ENCODE measurements at regions not wholly inside any gene's neighbourhood (a gene's known extent, or its start where the extent isn't known, plus 50 kb on each side); places are given as distances from the start of the nearest gene placed in this dataset.

- no peaks in the 10 kb centered on the region for H3K27me3 ChIP-seq (ENCODE audit: insufficient read depth, insufficient read length)
- no peaks in the 10 kb centered on the region for H3K36me3 ChIP-seq (ENCODE audit: insufficient read depth, insufficient read length, low read length)
- H3K4me3 ChIP-seq (ENCODE audit: insufficient read length, low read depth): no peak overlapping the region
- DNase-seq (ENCODE audit: low read depth, low spot score): no peak
- no peak overlapping the region for H3K9ac ChIP-seq (ENCODE audit: insufficient read length, low read depth)
- TF ChIP-seq YY1 (IDR thresholded peaks at IDR 0.05; ENCODE audit: insufficient read depth, insufficient read length) (no peak), ZNF274 (IDR thresholded peaks at IDR 0.05; ENCODE audit: low read depth, low read length) (no peak)
- H3K4me1 ChIP-seq (ENCODE audit: insufficient read depth, insufficient read length): peaks cover 3% of the 10 kb centered on the region
- H3K9me3 ChIP-seq (ENCODE audit: insufficient read depth, low read length): no peaks in the 10 kb centered on the region
These were observed 129.2 kb downstream of the BAMBI start for GRCh38 chr10:28806488-28806941.

GRCh38 chr10:28806951-28807759 is 129.8 kb downstream of the BAMBI start:
- H3K9me3 ChIP-seq (ENCODE audit: insufficient read depth, low read length): no peaks in the 10 kb centered on the region
- no peaks in the 10 kb centered on the region for H3K27me3 ChIP-seq (ENCODE audit: insufficient read depth, insufficient read length)
- H3K4me1 ChIP-seq (ENCODE audit: insufficient read depth, insufficient read length): peaks cover 3% of the 10 kb centered on the region
- H3K4me3 ChIP-seq (ENCODE audit: insufficient read length, low read depth): no peak overlapping the region
- H3K36me3 ChIP-seq (ENCODE audit: insufficient read depth, insufficient read length, low read length): no peaks in the 10 kb centered on the region
- H3K9ac ChIP-seq (ENCODE audit: insufficient read length, low read depth): no peak overlapping the region
- TF ChIP-seq SUZ12 (IDR thresholded peaks at IDR 0.05; ENCODE audit: extremely low read depth, insufficient read depth, insufficient read length) (no peak), YY1 (IDR thresholded peaks at IDR 0.05; ENCODE audit: insufficient read depth, insufficient read length) (no peak)
- no peak for DNase-seq (ENCODE audit: low read depth, low spot score)

- H3K9ac ChIP-seq (ENCODE audit: insufficient read length, low read depth): no peak overlapping the region
- H3K4me3 ChIP-seq (ENCODE audit: insufficient read length, low read depth): no peak overlapping the region
- no peak for DNase-seq (ENCODE audit: low read depth, low spot score)
- no peaks in the 10 kb centered on the region for H3K9me3 ChIP-seq (ENCODE audit: insufficient read depth, low read length)
- H3K27me3 ChIP-seq (ENCODE audit: insufficient read depth, insufficient read length): no peaks in the 10 kb centered on the region
- H3K36me3 ChIP-seq (ENCODE audit: insufficient read depth, insufficient read length, low read length): no peaks in the 10 kb centered on the region
- H3K4me1 ChIP-seq (ENCODE audit: insufficient read depth, insufficient read length): peaks cover 3% of the 10 kb centered on the region
- TF ChIP-seq YY1 (IDR thresholded peaks at IDR 0.05; ENCODE audit: insufficient read depth, insufficient read length): no peak
- TF ChIP-seq ZNF274 (IDR thresholded peaks at IDR 0.05; ENCODE audit: low read depth, low read length): no peak
- TF ChIP-seq SUZ12 (IDR thresholded peaks at IDR 0.05; ENCODE audit: extremely low read depth, insufficient read depth, insufficient read length): no peak
These were observed 130.7 kb downstream of the BAMBI start for GRCh38 chr10:28807760-28808613.

- Histone ChIP-seq H3K36me3 (ENCODE audit: insufficient read depth, insufficient read length, low read length) (no peaks in the 10 kb centered on the region), H3K27me3 (ENCODE audit: insufficient read depth, insufficient read length) (no peaks in the 10 kb centered on the region), H3K4me3 (ENCODE audit: insufficient read length, low read depth) (no peak overlapping the region), H3K4me1 (ENCODE audit: insufficient read depth, insufficient read length) (peaks cover 3% of the 10 kb centered on the region), H3K9me3 (ENCODE audit: insufficient read depth, low read length) (no peaks in the 10 kb centered on the region), H3K9ac (ENCODE audit: insufficient read length, low read depth) (no peak overlapping the region)
- DNase-seq (ENCODE audit: low read depth, low spot score): no peak
- no peak for TF ChIP-seq ZNF274 (IDR thresholded peaks at IDR 0.05; ENCODE audit: low read depth, low read length)
- TF ChIP-seq SUZ12 (IDR thresholded peaks at IDR 0.05; ENCODE audit: extremely low read depth, insufficient read depth, insufficient read length): no peak
- no peak for TF ChIP-seq YY1 (IDR thresholded peaks at IDR 0.05; ENCODE audit: insufficient read depth, insufficient read length)
These were observed 131.4 kb downstream of the BAMBI start for GRCh38 chr10:28808693-28809092.

GRCh38 chr10:28810057-28810870 is 132.9 kb downstream of the BAMBI start:
- Histone ChIP-seq H3K36me3 (ENCODE audit: insufficient read depth, insufficient read length, low read length) (no peaks in the 10 kb centered on the region), H3K4me3 (ENCODE audit: insufficient read length, low read depth) (no peak overlapping the region), H3K9me3 (ENCODE audit: insufficient read depth, low read length) (no peaks in the 10 kb centered on the region), H3K9ac (ENCODE audit: insufficient read length, low read depth) (peak overlapping the region; percentile 65), H3K27me3 (ENCODE audit: insufficient read depth, insufficient read length) (no peaks in the 10 kb centered on the region), H3K4me1 (ENCODE audit: insufficient read depth, insufficient read length) (peaks cover 3% of the 10 kb centered on the region)
- DNase-seq (ENCODE audit: low read depth, low spot score): no peak
- no peak for TF ChIP-seq ZNF274 (IDR thresholded peaks at IDR 0.05; ENCODE audit: low read depth, low read length)
- no peak for TF ChIP-seq SUZ12 (IDR thresholded peaks at IDR 0.05; ENCODE audit: extremely low read depth, insufficient read depth, insufficient read length)
- TF ChIP-seq YY1 (IDR thresholded peaks at IDR 0.05; ENCODE audit: insufficient read depth, insufficient read length): no peak

- no peak for TF ChIP-seq YY1 (IDR thresholded peaks at IDR 0.05; ENCODE audit: insufficient read depth, insufficient read length)
- no peak for TF ChIP-seq SUZ12 (IDR thresholded peaks at IDR 0.05; ENCODE audit: extremely low read depth, insufficient read depth, insufficient read length)
- TF ChIP-seq ZNF274 (IDR thresholded peaks at IDR 0.05; ENCODE audit: low read depth, low read length): no peak
- no peak overlapping the region for H3K9ac ChIP-seq (ENCODE audit: insufficient read length, low read depth)
These were observed 134.5 kb downstream of the BAMBI start for GRCh38 chr10:28811639-28812349.

More at GRCh38 chr10:28811639-28812349, 134.5 kb downstream of the BAMBI start:
- no peak for DNase-seq (ENCODE audit: low read depth, low spot score)
- H3K27me3 ChIP-seq (ENCODE audit: insufficient read depth, insufficient read length): no peaks in the 10 kb centered on the region
- H3K4me3 ChIP-seq (ENCODE audit: insufficient read length, low read depth): no peak overlapping the region
- H3K9me3 ChIP-seq (ENCODE audit: insufficient read depth, low read length): no peaks in the 10 kb centered on the region
- peaks cover 3% of the 10 kb centered on the region for H3K4me1 ChIP-seq (ENCODE audit: insufficient read depth, insufficient read length)
- no peaks in the 10 kb centered on the region for H3K36me3 ChIP-seq (ENCODE audit: insufficient read depth, insufficient read length, low read length)
